ENCODE measurements at regions not wholly inside any gene's neighbourhood (a gene's known extent, or its start where the extent isn't known, plus 50 kb on each side); places are given as distances from the start of the nearest gene placed in this dataset.

GRCh38 chr2:64748147-64748546, 94.4 kb upstream of the SERTAD2 start:
- no peaks in the 10 kb centered on the region for H3K9me1 ChIP-seq (replicated peaks; ENCODE audit: control insufficient read depth, extremely low read depth, insufficient read depth, low read length)
- no peaks in the 10 kb centered on the region for H3K36me3 ChIP-seq (ENCODE audit: control insufficient read depth in 2 of 2, extremely low read depth in 1 of 2, insufficient read depth in 2 of 2, low read length in 2 of 2)
- TF ChIP-seq MAX (IDR thresholded peaks at IDR 0.05; ENCODE audit: insufficient read depth, insufficient read length), result no peak
- TF ChIP-seq FOS (IDR thresholded peaks at IDR 0.05; ENCODE audit: borderline replicate concordance, insufficient read depth, low read length), result no peak
- H3K4me3 ChIP-seq (replicated peaks in 1 of 3; ENCODE audit: insufficient read depth in 1 of 3, low read depth in 1 of 3, low read length in 3 of 3), result no peak overlapping the region
- peaks cover 21% of the 10 kb centered on the region for H3K4me1 ChIP-seq (ENCODE audit: control insufficient read depth, extremely low read depth, insufficient read depth, low read length)
- ChIA-PET CTCF (interaction anchor here (3.9 to 7.6 kb wide), 3 partner anchors 85 to 104 kb away, joined by 59 to 86 read pairs (median 72); partner anchors contain the start of gene SERTAD2), POLR2A (interaction anchor here (3.7 kb wide), 1 partner anchor 94 kb away, joined by 62 read pairs; the partner anchor contains the start of gene SERTAD2)
- DNase-seq (ENCODE audit: low read depth, low spot score), result no peak
- intact Hi-C loops (cut with micrococcal nuclease) (no loop called here), dilution Hi-C loops (cut with MboI; ENCODE audit: extremely low pct_ligation_motif_present, low sequenced_read_pairs) (no loop called here)
- no peaks in the 10 kb centered on the region for H3K9me3 ChIP-seq (replicated peaks; ENCODE audit: control insufficient read depth, insufficient read depth, low read length)
- H2AFZ ChIP-seq (ENCODE audit: low read depth, low read length), result no peak overlapping the region
- H3K9ac ChIP-seq (replicated peaks; ENCODE audit: extremely low read depth, insufficient read depth, low read length), result no peak overlapping the region
- no peak for FAIRE-seq
- no peak overlapping the region for H3K4me2 ChIP-seq (ENCODE audit: insufficient read depth, low read length)
- no peaks in the 10 kb centered on the region for H3K27me3 ChIP-seq (ENCODE audit: control insufficient read depth in 2 of 2, insufficient read depth in 2 of 2, low read length in 2 of 2)
- H3K79me2 ChIP-seq (ENCODE audit: control insufficient read depth, insufficient read depth, low read length), result peaks cover 2% of the 10 kb centered on the region
- no peak overlapping the region for H3K27ac ChIP-seq (ENCODE audit: insufficient read depth, low read depth, low read length)
- BruUV-seq (replicated peaks), result no TSS peak
- H4K20me1 ChIP-seq (replicated peaks; ENCODE audit: control insufficient read depth, extremely low read depth, insufficient read depth, low read length), result no peaks in the 10 kb centered on the region

GRCh38 chr2:64748561-64748960, 94.8 kb upstream of the SERTAD2 start:
- no peak overlapping the region for H3K4me3 ChIP-seq (replicated peaks in 1 of 3; ENCODE audit: insufficient read depth in 1 of 3, low read depth in 1 of 3, low read length in 3 of 3)
- dilution Hi-C loops (cut with MboI; ENCODE audit: extremely low pct_ligation_motif_present, low sequenced_read_pairs) (no loop called here), intact Hi-C loops (cut with micrococcal nuclease) (no loop called here)
- BruUV-seq (replicated peaks), result no TSS peak
- H3K4me2 ChIP-seq (ENCODE audit: insufficient read depth, low read length), result peak overlapping the region; percentile 97
- no peak for TF ChIP-seq GATA2 (IDR thresholded peaks at IDR 0.05; ENCODE audit: insufficient read depth, insufficient read length, low read depth, low read length)
- no peak for TF ChIP-seq EZH2 (IDR thresholded peaks at IDR 0.05; ENCODE audit: borderline replicate concordance, low read depth, low read length, severe bottlenecking)
- no peak for TF ChIP-seq POLR2A (IDR thresholded peaks at IDR 0.05; ENCODE audit: low read depth, low read length)
- TF ChIP-seq CTCF (IDR thresholded peaks at IDR 0.05; ENCODE audit: extremely low read depth in 1 of 2, insufficient read depth in 1 of 2, low read depth in 1 of 2, low read length in 2 of 2), result no peak
- TF ChIP-seq FOS (IDR thresholded peaks at IDR 0.05; ENCODE audit: borderline replicate concordance, insufficient read depth, low read length), result no peak
- no peak for TF ChIP-seq JUN (IDR thresholded peaks at IDR 0.05; ENCODE audit: borderline replicate concordance, insufficient read depth, insufficient read length, low read depth)
- no peak for TF ChIP-seq MYC (IDR thresholded peaks at IDR 0.05; ENCODE audit: low read depth, low read length)
- CTCF ChIA-PET, result interaction anchor here (1.7 to 7.6 kb wide), 5 partner anchors 12 to 104 kb away, joined by 5 to 86 read pairs (median 59); partner anchors contain the start of gene SERTAD2
- H3K9me1 ChIP-seq (replicated peaks; ENCODE audit: control insufficient read depth, extremely low read depth, insufficient read depth, low read length), result no peaks in the 10 kb centered on the region
- no peak overlapping the region for H3K27ac ChIP-seq (ENCODE audit: insufficient read depth, low read depth, low read length)
- peaks cover 21% of the 10 kb centered on the region for H3K4me1 ChIP-seq (ENCODE audit: control insufficient read depth, extremely low read depth, insufficient read depth, low read length)
- H3K9ac ChIP-seq (replicated peaks; ENCODE audit: extremely low read depth, insufficient read depth, low read length), result no peak overlapping the region
- H2AFZ ChIP-seq (ENCODE audit: low read depth, low read length), result no peak overlapping the region
- H3K9me3 ChIP-seq (replicated peaks; ENCODE audit: control insufficient read depth, insufficient read depth, low read length), result no peaks in the 10 kb centered on the region
- no peaks in the 10 kb centered on the region for H3K27me3 ChIP-seq (ENCODE audit: control insufficient read depth in 2 of 2, insufficient read depth in 2 of 2, low read length in 2 of 2)
- peaks cover 2% of the 10 kb centered on the region for H3K79me2 ChIP-seq (ENCODE audit: control insufficient read depth, insufficient read depth, low read length)
- POLR2A ChIA-PET, result interaction anchor here (0.5 to 3.7 kb wide), 2 partner anchors 95 to 825 kb away, joined by 3 to 62 read pairs; partner anchors contain the start of gene SERTAD2
- no peaks in the 10 kb centered on the region for H4K20me1 ChIP-seq (replicated peaks; ENCODE audit: control insufficient read depth, extremely low read depth, insufficient read depth, low read length)
- no peaks in the 10 kb centered on the region for H3K36me3 ChIP-seq (ENCODE audit: control insufficient read depth in 2 of 2, extremely low read depth in 1 of 2, insufficient read depth in 2 of 2, low read length in 2 of 2)
- DNase-seq (ENCODE audit: low read depth, low spot score) (no peak), FAIRE-seq (no peak)

Data from endothelial cell of umbilical vein (primary cell).